ENCODE measurements at regions not wholly inside any gene's neighbourhood (a gene's known extent, or its start where the extent isn't known, plus 50 kb on each side); places are given as distances from the start of the nearest gene placed in this dataset.
"Not testable (repeated sequence)": the region's sequence is repeated elsewhere in the genome, so short reads cannot be mapped to it uniquely, and the experiment has no call there.

DNA sequence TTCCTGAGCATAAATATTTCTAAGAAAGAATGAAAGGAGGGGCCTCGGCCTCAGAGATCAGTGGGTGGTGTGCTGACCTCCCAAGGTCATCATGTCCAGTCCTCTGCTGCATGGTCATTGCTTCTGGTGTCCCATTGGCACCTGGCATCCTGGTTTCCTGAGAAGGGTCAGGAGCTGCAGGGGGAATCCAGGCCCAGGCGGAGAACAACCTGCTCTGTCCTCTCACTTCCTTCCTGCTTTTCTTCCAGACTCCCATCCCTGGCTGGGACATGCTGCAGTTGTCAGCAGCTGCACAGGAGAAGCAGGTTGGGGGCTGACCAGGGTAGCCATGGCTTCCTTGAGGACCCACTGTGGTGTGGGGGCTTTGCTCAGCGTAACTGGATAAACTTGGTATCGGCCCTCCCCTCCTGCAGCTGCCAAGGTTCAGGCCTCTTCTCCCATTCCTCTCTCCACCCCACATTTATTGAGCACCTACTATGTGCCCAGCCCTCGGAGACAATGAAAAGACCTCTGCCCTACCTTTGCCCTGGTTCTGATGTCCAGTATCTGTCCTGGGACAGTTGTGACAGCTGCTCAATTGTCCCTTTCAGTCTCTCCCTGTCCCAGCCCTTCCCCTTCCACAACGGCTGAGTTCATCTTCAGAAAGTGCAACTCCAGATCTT is 155.2 kb downstream of the CEBPB start:
- DNase-seq: no peak

DNA sequence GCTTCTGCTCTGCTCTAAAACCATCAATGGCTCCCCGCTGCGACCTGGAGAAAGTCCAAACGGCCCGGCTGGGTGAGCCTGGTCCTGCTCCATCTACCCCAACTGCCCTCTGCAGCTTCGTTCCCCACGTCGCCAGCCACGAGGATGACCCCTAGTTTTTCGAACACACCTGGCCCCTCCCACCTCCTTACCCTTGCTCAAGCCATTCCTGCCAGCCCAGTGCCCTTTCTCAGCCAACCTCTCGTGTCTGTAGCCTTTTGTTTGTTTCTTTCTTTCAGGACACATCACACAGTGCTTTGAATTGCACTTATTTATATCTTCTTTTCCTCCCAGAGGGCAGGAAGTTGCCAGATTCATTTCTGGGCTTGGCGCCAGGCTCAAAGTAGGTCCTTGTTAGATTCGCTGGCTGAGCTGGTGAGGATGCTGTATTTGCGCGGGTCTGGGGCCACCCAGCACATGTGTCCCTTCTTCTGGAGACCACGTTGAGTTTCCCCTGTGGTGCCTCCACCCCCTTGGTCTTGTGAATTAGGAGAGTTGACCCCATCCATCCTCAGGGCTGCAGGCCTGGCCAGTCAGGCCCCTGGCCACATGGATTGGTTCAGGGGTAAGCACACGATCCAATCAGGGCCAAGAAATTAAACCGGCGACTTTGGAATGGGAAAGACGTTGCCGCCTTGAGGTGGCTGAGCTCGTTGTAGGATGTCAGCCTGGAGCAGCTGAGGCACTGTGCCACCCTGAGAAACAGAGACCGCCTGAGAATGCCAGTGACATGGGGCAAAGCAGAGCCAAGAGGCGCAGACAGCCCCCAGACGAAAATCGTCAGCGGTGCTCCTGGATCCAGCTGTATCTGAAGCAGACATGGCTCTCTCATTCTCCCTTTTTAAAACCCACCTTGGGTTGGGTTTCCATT is 156.0 kb downstream of the CEBPB start:
- DNase-seq: peak; percentile 89

DNA sequence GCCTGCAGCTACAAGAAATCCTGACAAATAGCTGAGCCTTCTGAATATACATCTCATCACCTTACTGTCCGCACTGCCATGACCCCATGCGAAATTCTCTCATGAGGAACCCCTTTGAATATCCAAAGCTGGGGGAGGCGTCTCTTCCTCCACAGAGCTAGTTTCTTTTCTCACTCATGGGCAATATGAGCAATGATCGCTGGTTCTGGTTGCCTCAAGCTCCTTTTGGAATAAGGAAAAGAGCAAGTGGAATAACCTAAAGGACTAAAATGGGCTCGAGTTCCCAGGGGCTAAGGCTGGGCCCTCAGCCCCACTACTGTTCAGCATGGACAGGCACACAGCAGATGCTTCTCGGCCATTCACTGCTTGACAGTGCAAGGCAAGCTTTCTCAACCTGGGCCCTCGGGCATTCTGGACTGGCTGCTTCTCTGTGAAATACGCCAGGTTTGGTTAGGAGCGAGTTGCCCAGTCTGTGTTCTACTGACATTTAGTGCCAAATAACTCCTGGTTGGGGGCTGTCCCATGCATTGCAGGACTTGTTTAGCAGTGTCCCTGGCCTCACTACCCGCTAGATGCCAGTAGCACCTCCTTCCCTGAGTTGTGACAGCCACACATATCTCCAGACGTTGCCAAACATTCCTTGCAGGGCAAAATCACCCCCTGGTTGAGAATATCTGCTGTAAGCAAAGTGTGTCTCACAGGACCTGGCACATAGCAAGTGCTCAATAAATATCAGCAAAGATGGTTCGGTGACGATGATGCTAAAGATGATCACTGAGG is 156.8 kb downstream of the CEBPB start:
- DNase-seq: no peak

DNA sequence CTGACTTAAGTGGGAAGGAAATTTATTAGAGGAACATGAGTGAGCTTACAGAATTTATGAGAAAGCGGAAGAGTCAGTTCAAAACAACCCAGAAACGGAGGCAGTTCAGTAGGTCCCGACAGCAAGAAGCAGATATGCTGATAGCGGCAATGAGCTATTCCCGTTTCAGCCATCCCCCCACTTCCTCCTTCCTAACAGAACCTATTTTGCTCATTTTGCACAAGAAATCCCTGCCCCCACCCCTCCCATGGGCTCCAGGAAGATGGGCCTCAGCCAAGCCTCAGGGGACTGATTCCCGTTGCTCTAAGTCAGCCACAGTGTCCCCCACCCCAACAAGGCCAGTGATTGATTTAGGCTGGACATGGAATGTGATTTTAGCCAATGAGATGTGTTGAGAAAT is 157.5 kb downstream of the CEBPB start:
- peak; percentile 34 for DNase-seq

DNA sequence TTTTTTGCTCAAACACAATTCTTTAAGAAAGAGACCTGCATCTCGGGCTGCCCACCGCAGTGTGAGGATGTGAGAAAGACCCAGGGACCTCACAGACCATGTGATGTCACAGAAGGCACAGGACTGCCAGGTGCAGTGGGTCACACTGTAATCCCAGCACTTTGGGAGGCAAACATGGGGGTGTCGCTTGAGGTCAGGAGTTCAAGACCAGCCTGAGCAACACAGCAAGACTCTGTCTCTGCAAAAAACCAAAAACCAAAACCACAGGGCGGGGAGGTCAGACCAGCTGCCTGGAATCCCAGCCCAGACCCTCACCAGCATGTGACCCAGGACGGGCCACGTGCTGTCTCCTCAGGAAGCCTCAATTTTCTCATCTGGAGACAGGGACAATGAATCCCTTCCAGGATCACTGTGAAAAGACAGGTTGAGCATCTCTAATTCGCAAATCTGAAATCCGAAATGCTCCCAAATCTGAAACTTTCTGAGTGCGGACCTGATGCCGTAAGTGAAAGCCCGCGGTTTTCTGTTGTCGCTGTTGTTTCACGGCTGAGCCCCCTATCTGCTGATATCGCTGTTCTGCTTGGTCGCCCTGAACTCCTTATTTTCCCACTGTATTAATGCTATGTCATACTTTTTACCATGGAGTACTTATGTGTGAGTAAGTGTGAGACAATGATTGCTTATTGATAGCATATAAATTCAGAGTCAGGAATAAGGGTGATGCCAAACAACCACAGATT is 159.5 kb upstream of the PTPN1 start:
- DNase-seq: no peak

DNA sequence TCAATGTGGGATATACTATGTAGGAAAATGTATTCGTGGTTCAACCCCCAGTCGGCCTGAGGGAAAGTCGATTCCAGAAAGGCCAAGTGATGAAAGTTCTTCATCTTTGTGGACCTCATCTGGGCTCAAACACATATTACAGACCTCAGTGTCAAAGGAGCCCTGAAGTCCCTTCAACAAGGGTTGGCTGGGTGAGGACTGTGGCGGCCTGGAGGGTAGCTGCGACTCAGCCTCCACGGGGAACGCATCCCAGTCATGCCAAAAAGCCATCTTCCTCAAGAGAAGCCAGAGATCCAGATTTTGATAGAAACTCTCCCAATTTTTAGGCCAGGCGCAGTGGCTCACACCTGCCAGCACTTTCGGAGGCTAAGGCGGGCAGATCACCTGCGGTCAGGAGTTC is 158.6 kb upstream of the PTPN1 start:
- no peak for DNase-seq

DNA sequence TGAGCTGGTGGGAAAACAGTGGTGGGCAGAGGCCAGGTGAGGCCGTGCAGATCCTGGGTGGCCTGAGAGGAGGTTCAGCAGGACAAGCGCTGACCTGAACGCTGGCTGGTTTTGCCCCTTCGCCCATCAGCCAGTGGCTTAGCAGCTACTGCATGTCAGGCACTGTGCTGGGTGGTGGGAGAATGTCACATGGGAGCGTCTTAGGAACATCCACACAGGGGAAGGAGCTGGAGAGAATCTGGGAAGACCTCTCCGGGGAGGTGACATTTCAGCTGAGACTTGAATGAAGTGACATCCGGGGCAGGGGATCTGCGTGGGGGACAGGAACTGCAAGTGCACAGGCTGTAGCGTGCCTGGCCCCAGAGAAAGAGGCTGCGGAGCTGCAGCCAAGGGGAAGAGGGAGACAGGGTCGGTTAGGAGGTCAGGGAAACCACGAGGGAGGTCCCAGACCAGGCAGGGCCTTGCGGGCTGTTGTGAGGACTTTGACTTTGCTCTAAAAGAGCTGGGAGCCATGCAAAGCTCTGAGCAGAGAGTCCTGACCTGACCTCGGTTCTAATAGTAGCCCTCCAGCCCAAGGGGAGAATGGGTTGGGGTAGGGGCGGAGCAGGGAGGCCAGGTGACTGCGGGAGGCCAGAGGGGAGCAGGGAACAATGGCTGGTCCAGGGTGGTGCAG is 156.8 kb upstream of the PTPN1 start:
- DNase-seq: no peak

DNA sequence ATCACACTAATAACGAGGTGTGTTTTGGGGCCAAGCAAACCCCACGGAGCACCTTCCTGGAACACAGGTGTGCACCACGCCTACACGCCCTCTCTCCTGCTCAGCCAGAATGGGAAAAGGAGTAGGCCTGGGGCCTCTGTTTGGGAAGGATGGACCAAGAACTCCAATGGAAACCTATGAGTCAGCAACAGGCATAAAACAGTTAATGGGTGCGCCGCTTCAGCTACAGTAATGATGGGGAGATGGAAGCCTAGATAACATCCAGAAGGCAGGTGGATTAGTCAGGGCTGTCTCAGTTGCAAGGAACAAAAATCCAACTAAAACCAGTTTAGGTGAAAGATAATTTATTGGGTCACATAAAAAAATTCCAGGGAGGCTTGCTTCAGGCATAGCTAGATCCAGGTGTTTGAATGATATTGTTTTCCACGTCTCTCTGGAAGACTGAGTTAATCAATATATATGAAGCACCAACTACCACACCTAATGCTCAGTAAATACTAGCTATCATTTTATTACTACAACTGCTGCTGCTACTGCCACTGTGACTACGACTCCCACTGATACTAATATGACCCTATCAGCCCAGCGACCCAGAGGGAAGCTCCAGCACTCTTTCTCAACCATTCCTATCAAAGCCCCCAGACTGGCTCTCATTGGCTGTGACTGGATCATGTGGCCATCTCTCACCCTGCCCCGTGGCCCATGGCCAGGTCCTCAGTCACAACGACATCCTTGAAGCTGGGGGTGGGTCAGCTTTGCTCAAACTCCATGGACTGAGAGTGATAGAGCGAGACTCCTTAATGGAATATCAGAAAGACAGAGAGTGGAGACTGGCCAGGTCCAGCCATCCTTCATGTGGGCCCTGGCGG is 155.2 kb upstream of the PTPN1 start:
- DNase-seq: no peak

DNA sequence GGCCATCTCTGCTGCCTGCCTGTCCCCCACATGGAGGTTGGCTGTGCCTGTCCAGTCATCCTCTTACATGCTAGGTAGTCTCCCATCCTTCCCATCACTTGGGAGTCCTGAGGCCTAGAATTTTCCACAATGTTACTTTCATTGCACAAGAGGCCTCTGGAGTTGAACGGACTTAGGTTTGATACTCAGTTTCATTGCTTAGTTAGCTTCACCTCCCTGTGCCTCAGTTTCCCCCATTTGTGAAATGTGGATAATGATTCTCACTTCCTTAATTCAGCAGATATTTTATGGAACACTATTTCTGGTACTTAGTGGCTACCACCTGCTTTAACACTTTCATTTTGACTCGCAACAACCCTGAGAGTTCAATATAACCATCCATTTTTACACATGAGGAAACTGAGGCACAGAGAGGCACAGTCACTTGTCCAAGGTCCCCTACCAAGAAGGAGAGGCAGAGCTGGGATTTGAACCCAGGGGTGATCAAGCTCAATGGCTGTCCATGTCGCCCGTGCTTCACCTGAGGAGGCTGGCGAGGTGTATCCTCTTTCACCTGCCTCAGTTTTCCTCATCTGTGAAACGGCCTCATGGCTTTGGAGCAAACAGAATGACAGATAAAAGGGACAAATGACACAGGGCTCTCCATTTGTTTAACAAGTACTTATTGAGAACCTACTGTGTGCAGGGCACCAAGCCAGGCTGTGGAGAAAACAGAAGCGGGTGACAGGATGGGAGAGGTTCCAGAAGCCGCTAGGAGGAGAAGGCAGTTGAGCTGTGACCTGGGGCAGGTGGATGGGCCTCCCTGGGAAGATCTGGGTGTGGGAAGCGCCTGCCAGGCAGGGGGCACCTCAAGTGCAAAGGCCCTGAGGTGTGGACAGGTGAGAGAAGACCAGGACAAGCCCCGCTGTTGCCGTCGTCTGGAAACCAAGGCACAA is 154.3 kb upstream of the PTPN1 start:
- DNase-seq: no peak

DNA sequence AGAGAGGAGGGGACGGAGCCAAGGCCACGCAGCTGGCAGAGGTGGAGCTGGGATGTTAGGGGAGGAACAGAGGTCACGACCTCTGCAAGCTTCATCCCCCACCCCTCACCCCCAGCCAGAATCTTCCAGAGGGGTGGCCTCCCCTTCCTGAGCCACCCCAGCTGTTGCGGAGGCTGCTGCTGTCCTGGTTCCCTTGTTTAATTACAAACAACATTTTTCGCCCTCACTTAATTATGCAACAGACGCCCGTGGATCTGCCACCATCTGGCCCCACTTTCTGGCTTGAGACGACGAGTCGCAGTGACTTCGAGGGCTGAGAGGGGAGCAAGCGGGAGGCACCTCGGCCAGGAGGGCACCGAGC is 153.7 kb upstream of the PTPN1 start:
- DNase-seq: no peak

DNA sequence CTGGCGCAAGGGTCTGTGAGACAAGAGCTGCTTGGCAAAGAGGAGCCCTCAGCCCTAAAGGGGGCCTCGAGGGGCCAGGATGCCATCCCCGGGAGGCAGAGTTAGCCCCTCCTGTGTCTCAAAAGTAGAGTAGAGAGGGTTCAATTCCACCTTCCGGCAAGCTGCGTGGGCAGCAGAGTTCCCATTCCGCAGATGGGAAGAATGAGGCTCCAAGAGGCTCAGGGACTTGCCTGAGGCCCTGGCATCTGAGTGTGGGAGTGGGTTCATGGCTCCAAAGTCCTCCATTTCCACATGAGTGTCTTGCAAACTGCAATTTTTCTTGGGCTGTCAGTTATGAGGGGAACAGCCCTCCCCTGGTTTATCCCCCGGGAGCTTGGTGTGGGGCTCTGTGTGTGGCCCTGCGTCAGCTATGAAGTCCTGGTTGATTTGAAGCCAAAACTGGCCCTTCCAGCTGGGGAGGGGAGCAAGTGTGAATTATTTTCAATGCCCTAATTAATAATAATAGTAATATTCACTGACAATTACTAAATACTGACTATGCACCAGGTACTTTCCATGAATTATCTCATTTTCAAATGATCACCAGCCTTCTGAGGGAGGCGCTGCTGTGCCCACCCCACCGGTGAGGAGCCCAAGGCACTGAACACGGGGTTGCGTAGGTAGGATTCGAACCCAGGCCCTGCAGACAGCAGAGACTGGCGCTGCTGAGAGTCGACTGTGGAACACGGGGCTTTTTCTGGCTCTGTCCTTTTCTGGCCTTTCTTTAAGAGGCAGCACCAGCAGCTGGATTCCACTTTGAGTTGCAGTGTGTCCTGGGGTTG is 153.0 kb upstream of the PTPN1 start:
- DNase-seq: no peak

DNA sequence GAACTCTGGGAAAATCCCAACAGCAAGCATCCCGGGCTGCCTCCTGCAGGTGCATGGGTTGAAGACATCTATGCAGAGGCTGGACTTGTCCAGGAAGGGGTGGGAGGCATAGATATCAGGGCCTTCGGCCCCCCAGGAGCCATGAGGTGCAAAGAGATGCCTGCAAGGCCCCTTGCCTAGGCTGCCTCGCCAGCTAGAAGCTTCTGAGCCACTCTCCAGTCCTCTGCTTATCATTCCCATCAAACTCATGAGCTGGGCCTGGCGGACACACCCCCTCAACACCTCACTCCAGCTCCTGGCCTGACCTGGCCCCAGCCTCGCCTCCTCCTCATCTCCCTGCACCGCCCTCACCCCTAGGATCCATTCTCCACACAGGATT is 152.4 kb upstream of the PTPN1 start:
- DNase-seq: no peak

DNA sequence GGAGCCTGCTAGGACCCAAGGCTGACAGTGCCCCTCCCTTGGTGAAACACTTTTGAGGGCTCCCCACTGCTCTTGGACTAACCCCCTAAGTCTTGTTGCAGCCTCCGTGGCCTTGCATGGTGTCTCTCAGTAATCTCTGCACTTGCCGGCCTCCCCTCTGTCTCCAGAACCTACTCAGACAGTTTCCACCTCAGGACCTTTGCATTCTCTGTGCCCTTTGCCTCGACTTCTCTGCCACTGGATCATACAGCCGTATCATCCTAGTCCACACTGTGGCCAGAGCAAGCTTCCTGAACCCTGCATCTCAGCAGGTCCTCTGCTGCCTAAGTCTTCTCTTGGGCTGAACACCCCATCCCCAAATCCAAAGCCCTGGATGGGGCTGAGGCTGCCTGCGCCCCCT is 152.0 kb upstream of the PTPN1 start:
- no peak for DNase-seq

DNA sequence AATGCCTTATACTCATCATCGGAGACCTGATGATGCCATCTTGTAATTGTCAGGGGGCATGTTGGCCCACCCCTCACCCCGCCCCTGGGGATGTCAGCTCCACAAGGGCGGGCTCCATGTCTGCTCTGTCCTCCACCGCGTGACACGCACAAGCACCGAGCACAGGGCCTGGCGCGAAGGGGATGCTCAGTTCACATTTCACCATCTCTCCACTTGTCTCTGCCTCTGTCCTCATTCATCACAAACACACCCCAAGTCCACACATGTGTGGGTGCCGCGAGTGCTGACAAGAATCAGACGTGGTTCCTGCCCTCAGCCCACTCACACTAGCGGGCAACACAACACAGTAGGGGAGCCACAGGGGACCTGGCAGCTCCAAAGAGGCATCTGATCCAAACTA is 151.2 kb upstream of the PTPN1 start:
- DNase-seq: no peak

DNA sequence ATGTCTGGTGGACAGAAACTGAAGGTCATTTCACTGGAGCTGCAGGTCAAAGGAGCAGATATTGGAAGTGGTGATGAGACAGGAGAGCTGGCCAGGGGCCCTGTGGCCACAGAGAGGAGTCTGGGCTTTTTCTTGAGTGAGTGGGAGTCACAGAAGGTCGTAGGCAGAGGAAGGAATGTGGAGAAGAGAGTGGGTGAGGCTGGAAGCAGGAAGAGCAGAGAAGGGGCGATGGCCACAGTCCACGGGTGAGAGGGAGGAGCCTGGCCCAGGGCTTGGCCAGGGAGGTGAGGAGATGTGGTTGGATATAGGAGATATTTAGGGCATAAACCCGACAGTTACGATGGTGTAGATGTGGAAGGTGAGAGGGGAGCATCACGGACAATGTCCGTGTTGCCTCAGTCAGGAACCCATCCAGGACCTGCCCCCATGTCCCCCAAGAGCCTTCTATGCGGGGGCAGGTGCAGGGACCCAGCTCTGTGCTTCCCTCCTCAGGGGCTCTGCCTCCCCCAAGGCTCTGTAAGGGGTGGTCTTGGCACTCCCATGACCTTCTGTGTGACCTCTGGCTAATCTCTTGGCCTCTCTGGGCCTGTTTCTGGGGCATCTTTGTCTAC is 150.5 kb upstream of the PTPN1 start:
- no peak for DNase-seq

DNA sequence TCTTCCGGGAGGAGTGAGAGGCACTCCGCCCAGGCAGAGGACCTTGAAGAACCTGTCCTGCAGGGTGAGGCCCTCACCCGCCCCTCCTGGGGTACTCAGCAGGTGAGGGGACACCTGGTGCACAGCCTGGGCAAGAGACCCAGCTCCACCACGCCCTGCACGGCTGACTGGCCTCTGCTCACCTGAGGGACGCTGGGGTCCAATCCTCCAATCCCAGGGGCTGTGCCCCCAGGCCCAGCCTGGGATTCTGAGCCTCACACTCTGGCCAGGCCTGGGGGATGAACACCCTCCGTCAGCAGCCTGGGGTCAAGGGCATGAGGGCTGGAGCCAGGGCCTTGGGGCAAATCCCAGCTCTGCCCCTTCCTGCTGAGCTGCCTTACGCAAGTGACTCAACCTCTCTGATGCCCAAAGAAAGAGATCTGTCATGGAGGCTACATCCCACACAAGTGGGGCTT is 149.9 kb upstream of the PTPN1 start:
- no peak for DNase-seq

DNA sequence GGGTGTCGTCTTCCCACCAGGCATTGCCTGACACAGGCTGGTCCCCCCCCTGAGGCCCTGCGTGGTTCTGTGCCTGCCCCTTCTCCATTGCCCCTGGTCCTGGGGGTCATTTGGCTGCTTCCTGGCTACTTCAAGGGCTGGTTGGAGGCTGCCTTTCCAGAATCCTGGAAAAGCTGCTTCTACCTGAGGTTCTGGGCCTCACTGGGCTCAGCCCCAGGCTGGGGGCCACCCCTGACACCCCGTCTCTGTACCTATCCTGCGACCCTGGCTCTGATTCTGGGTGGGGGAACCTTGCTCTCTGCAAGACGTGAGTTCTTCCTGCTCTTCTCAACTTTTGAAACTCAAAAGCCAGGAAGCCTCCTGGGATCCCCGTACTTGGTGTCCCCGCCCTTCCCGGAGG is 149.3 kb upstream of the PTPN1 start:
- DNase-seq: no peak

DNA sequence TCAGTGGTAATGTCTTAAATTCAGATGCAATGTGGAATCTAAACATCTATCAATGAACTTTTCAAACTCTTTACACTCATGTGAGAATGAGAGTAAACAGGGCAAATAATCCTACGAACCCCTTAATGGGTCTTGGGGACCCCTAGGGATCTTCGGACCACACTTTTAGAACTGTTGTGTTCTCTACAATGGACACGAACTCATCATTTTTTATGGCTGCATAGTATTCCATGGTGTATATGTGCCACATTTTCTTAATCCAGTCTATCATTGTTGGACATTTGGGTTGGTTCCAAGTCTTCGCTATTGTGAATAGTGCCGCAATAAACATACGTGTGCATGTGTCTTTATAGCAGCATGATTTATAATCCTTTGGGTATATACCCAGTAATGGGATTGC is 148.0 kb upstream of the PTPN1 start:
- DNase-seq: not testable (repeated sequence)

DNA sequence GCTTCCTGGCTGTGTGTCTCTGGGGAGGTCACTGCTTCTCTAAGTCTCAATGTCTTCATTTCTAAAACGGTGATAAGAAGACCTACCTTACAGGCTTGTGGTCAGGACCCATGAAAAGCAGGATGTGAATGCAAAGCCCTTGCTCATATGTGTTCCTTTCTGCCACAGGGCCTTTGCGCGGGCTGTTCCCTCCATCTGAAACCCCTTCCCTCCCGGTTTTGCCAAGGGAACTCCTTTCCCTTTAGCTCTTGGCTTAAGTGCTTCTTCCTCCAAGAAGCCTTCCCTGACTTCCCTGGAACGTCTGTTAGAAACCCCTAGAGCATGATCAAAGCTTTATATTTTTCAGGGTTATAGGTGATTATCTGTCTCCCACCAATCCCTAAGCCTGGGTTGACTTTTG is 147.2 kb upstream of the PTPN1 start:
- no peak for DNase-seq

Data from fibroblast of skin of right quadriceps (primary cell).